Suprapubic skin (tissue), 3 donors: ENCODE measurements at regions not wholly inside any gene's neighbourhood (a gene's known extent, or its start where the extent isn't known, plus 50 kb on each side); places are given as distances from the start of the nearest gene placed in this dataset.

Experiments used
- EP300 ChIP-seq: sonication (generic); formaldehyde crosslinking; IDR thresholded peaks from one replicate; pipeline ENCODE4 v1.6.1; 2017; ENCODE audit warnings: antibody characterized with exemption
- POLR2A ChIP-seq, 2 donors: fragments of 450-650 bp; IDR thresholded peaks; one replicate each; pipeline ENCODE4 v1.6.1; 2017; ENCODE audit warnings: antibody characterized with exemption in 2 of 2, mild to moderate bottlenecking in 2 of 2, moderate library complexity in 2 of 2
- TF ChIP-seq, protein P1 (sequence below), 2 donors: fragments of 200-600 bp in 1 of 2; fragments of 450-650 bp in 1 of 2; sonication (generic) in 1 of 2; IDR thresholded peaks; one replicate each; pipeline ENCODE4 v1.5.1; 2016 to 2019; ENCODE audit warnings: antibody characterized with exemption in 2 of 2, mild to moderate bottlenecking in 1 of 2, moderate library complexity in 1 of 2

DNA sequence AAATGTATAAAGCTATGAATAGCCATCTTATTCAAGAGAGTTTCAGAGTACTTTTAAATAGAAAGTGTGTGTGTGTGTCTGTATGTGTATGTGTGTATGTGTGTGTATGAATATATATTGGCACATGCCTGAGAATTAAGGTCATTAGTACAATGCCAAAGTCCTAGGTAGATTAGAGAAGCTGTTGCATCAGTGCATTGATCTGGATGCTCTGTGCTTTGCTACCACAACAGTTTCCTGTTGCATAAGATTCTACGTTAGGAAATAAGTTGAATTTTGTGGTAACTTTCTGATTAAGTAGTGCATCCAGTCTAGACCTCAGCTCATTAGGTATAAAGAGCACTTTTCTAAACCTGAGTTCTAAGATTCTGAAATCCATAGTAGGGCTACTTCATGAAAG lies 1102.8 kb upstream of the KLHL29 start:
- no peak for TF ChIP-seq POLR2A (IDR thresholded peaks at IDR 0.05)
- TF ChIP-seq EP300: no peak
- TF ChIP-seq, protein P1, sequence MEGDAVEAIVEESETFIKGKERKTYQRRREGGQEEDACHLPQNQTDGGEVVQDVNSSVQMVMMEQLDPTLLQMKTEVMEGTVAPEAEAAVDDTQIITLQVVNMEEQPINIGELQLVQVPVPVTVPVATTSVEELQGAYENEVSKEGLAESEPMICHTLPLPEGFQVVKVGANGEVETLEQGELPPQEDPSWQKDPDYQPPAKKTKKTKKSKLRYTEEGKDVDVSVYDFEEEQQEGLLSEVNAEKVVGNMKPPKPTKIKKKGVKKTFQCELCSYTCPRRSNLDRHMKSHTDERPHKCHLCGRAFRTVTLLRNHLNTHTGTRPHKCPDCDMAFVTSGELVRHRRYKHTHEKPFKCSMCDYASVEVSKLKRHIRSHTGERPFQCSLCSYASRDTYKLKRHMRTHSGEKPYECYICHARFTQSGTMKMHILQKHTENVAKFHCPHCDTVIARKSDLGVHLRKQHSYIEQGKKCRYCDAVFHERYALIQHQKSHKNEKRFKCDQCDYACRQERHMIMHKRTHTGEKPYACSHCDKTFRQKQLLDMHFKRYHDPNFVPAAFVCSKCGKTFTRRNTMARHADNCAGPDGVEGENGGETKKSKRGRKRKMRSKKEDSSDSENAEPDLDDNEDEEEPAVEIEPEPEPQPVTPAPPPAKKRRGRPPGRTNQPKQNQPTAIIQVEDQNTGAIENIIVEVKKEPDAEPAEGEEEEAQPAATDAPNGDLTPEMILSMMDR (IDR thresholded peaks at IDR 0.05): no peak
